Mammary epithelial cell (primary cell): ENCODE measurements at regions not wholly inside any gene's neighbourhood (a gene's known extent, or its start where the extent isn't known, plus 50 kb on each side); places are given as distances from the start of the nearest gene placed in this dataset.

Source experiments
- CTCF ChIP-seq, 2 donors: IDR thresholded peaks in 1 of 2; conservative IDR thresholded peaks in 1 of 2; 2 replicates each; pipeline ENCODE4 v1.5.1; 2011 to 2012; ENCODE audit warnings: inconsistent platforms in 2 of 2, low read length in 2 of 2, mild to moderate bottlenecking in 2 of 2, control low read depth in 1 of 2, low read depth in 1 of 2; ENCODE audit not compliant: insufficient read depth in 1 of 2; ENCODE audit errors: extremely low read depth in 1 of 2
- EZH2 ChIP-seq: IDR thresholded peaks from 2 replicates; pipeline ENCODE4 v1.6.1; 2012; ENCODE audit warnings: low read length, inconsistent platforms, borderline replicate concordance

GRCh38 chr12:34304546-34304945, 282.2 kb downstream of the ALG10 start:
- no peak for TF ChIP-seq CTCF (conservative IDR thresholded peaks at IDR 0.05 in 1 of 2, IDR thresholded peaks at IDR 0.05 in 1 of 2; ENCODE audit: extremely low read depth in 1 of 2, insufficient read depth in 1 of 2, low read depth in 1 of 2, low read length in 2 of 2)
- TF ChIP-seq EZH2: no peak
